ENCODE measurements at regions not wholly inside any gene's neighbourhood (a gene's known extent, or its start where the extent isn't known, plus 50 kb on each side); places are given as distances from the start of the nearest gene placed in this dataset.

GRCh38 chr6:144474904-144475303, 189.8 kb downstream of the UTRN start:
- TF ChIP-seq CTCF (IDR thresholded peaks at IDR 0.05) (no peak), POLR2A (IDR thresholded peaks at IDR 0.05) (no peak)
